ENCODE measurements at regions not wholly inside any gene's neighbourhood (a gene's known extent, or its start where the extent isn't known, plus 50 kb on each side); places are given as distances from the start of the nearest gene placed in this dataset.
"Not testable (repeated sequence)": the region's sequence is repeated elsewhere in the genome, so short reads cannot be mapped to it uniquely, and the experiment has no call there.

DNA sequence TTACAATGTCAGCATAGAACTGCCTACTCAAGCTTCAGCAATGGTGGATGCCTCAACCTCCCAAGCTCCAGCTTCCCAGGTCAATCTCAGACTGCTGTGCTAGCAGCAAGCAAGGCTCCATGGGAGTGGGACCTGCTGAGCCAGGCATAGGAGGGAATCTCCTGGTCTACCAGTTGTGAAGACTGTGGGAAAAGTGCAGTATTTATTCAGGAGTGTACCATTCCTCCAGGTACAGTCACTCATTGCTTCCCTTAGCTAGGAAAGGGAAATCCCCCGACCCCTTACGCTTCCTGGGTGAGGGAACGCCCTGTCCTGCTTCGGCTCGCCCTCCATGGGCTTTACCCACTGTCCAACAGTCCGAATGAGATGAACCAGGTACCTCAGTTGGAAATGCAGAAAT lies 130.3 kb downstream of the ADCYAP1 start:
- no peaks in the 10 kb centered on the region for H3K36me3 ChIP-seq (ENCODE audit: insufficient read depth, low read length)
- no peaks in the 10 kb centered on the region for H3K27me3 ChIP-seq (ENCODE audit: insufficient read depth, low read length)
- peaks cover 2% of the 10 kb centered on the region for H3K4me1 ChIP-seq (ENCODE audit: insufficient read depth, low read length)
- H3K4me3 ChIP-seq (ENCODE audit: low read length) = no peak overlapping the region
- H3K9me3 ChIP-seq (ENCODE audit: low read length) = no peaks in the 10 kb centered on the region
- H2AFZ ChIP-seq (ENCODE audit: low read depth, low read length) = no peak overlapping the region

GRCh38 chr18:1036926-1037325 lies 132.3 kb downstream of the ADCYAP1 start:
- Histone ChIP-seq H3K4me3 (ENCODE audit: low read length) (no peak overlapping the region), H3K27me3 (ENCODE audit: insufficient read depth, low read length) (no peaks in the 10 kb centered on the region), H3K36me3 (ENCODE audit: insufficient read depth, low read length) (no peaks in the 10 kb centered on the region), H3K9me3 (ENCODE audit: low read length) (no peaks in the 10 kb centered on the region), H3K4me1 (ENCODE audit: insufficient read depth, low read length) (peaks cover 2% of the 10 kb centered on the region), H2AFZ (ENCODE audit: low read depth, low read length) (no peak overlapping the region)

DNA sequence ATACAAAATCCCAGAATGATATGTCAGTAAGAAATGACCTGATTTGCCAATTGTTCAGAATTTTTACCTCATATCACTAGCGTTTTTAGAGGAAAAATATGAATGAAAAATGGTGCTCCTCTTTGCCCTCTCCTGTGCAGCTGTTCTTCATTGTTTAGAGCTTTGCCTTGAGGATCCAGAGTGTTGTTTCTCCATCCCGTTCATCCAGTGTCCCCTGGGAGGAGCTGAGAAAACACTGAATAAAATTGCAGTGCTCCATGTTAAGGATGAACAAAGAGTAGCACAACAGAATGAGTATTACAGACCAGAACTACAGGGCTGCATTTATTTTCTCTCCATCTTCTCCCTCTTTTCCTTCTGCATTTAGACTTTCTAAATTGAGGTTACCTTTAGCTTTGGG lies 133.1 kb downstream of the ADCYAP1 start:
- no peak overlapping the region for H2AFZ ChIP-seq (ENCODE audit: low read depth, low read length)
- no peaks in the 10 kb centered on the region for H3K27me3 ChIP-seq (ENCODE audit: insufficient read depth, low read length)
- H3K4me3 ChIP-seq (ENCODE audit: low read length) = no peak overlapping the region
- H3K36me3 ChIP-seq (ENCODE audit: insufficient read depth, low read length) = no peaks in the 10 kb centered on the region
- H3K4me1 ChIP-seq (ENCODE audit: insufficient read depth, low read length) = peaks cover 2% of the 10 kb centered on the region
- H3K9me3 ChIP-seq (ENCODE audit: low read length) = no peaks in the 10 kb centered on the region

DNA sequence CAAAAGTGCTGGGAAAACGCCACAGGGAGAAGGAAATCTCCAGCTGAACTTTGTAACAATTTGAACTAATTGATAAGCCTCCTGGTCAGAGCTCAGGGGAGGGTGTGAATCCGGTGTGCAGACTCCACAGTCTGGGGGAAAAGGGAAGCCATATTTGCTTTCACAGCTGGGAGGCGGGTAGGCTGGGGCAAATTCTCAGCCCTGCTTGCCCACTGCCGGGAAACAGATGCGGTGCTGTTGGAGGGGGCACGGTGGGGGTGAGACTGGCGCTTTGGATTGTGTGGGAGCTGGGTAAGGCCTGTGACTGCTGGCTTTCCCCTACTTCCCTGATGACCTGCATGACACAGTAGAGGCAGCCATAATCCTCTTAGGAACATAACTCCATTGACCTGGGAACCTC lies 134.8 kb downstream of the ADCYAP1 start:
- no peaks in the 10 kb centered on the region for H3K36me3 ChIP-seq (ENCODE audit: insufficient read depth, low read length)
- no peaks in the 10 kb centered on the region for H3K27me3 ChIP-seq (ENCODE audit: insufficient read depth, low read length)
- no peaks in the 10 kb centered on the region for H3K9me3 ChIP-seq (ENCODE audit: low read length)
- H3K4me1 ChIP-seq (ENCODE audit: insufficient read depth, low read length) = peaks cover 2% of the 10 kb centered on the region
- no peak overlapping the region for H2AFZ ChIP-seq (ENCODE audit: low read depth, low read length)
- no peak overlapping the region for H3K4me3 ChIP-seq (ENCODE audit: low read length)

DNA sequence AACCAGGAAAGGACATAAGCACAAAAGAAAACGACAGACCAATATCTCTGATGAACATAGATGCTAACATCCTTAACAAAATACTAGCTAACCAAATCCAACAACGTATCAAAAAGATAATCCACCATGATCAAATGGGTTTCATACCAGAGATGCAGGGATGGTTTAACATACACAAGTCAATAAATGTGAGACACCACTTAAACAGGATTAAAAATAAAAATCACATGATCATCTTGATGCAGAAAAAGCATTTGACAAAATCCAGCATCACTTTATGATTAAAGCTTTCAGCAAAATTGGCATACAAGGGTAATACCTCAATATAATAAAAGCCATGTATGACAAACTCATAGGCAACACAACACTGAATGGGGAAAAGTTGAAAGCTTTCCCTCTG lies 138.4 kb downstream of the ADCYAP1 start:
- H3K27me3 ChIP-seq (ENCODE audit: insufficient read depth, low read length); H3K4me1 ChIP-seq (ENCODE audit: insufficient read depth, low read length); H3K36me3 ChIP-seq (ENCODE audit: insufficient read depth, low read length); H2AFZ ChIP-seq (ENCODE audit: low read depth, low read length); H3K9me3 ChIP-seq (ENCODE audit: low read length); H3K4me3 ChIP-seq (ENCODE audit: low read length): not testable (repeated sequence)

DNA sequence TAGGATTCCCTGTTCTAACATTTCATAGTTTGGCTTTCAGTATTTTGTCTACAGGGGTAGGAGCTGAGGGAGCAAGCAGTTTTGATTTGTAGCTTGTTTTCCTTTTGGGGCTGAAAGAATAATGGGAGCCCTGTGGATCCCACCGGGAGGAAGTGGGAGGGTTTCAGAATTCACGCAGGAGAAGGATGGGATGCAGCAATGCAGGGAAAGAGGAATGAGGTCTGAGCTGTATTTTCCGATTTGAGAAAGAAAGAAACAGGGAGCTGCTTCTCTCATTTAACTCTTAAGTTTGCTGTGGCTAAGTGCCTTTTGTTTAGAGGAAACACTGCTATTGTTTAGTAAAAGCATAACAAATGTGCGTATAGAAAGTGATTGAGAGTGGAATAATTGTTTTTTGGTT lies 141.0 kb downstream of the ADCYAP1 start:
- H3K27me3 ChIP-seq (ENCODE audit: insufficient read depth, low read length) = no peaks in the 10 kb centered on the region
- no peak overlapping the region for H3K4me3 ChIP-seq (ENCODE audit: low read length)
- no peaks in the 10 kb centered on the region for H3K4me1 ChIP-seq (ENCODE audit: insufficient read depth, low read length)
- no peaks in the 10 kb centered on the region for H3K9me3 ChIP-seq (ENCODE audit: low read length)
- H2AFZ ChIP-seq (ENCODE audit: low read depth, low read length) = no peak overlapping the region
- no peaks in the 10 kb centered on the region for H3K36me3 ChIP-seq (ENCODE audit: insufficient read depth, low read length)

DNA sequence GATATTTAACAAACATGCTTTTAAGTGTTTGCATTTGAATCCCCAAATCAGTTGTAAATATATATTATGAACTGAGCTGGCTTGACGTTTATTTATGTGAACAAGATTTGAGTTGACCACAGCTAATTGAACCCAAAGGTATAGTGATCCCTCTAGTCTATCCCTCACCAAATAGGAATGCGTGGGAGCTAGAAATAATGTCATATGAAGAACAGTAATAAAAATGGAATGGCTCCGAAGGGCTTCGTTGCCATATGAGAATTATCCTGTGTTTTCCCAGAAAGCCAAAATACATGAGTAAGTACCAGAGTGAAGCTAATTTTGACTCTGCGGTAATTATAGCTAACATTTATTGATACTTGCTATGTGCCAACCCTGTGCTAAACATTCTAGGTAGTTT lies 142.7 kb downstream of the ADCYAP1 start:
- Histone ChIP-seq H3K27me3 (ENCODE audit: insufficient read depth, low read length) (no peaks in the 10 kb centered on the region), H2AFZ (ENCODE audit: low read depth, low read length) (no peak overlapping the region), H3K4me1 (ENCODE audit: insufficient read depth, low read length) (no peaks in the 10 kb centered on the region), H3K36me3 (ENCODE audit: insufficient read depth, low read length) (no peaks in the 10 kb centered on the region), H3K4me3 (ENCODE audit: low read length) (no peak overlapping the region), H3K9me3 (ENCODE audit: low read length) (no peaks in the 10 kb centered on the region)

- Histone ChIP-seq H3K4me3 (ENCODE audit: low read length) (no peak overlapping the region), H3K4me1 (ENCODE audit: insufficient read depth, low read length) (no peaks in the 10 kb centered on the region), H3K36me3 (ENCODE audit: insufficient read depth, low read length) (no peaks in the 10 kb centered on the region), H2AFZ (ENCODE audit: low read depth, low read length) (no peak overlapping the region), H3K27me3 (ENCODE audit: insufficient read depth, low read length) (no peaks in the 10 kb centered on the region), H3K9me3 (ENCODE audit: low read length) (no peaks in the 10 kb centered on the region)
Observed at GRCh38 chr18:1048032-1048431, 143.4 kb downstream of the ADCYAP1 start.

GRCh38 chr18:1049173-1049572 lies 144.5 kb downstream of the ADCYAP1 start:
- Histone ChIP-seq H3K4me3 (ENCODE audit: low read length) (no peak overlapping the region), H3K4me1 (ENCODE audit: insufficient read depth, low read length) (no peaks in the 10 kb centered on the region), H3K9me3 (ENCODE audit: low read length) (no peaks in the 10 kb centered on the region), H2AFZ (ENCODE audit: low read depth, low read length) (no peak overlapping the region), H3K36me3 (ENCODE audit: insufficient read depth, low read length) (no peaks in the 10 kb centered on the region), H3K27me3 (ENCODE audit: insufficient read depth, low read length) (no peaks in the 10 kb centered on the region)

DNA sequence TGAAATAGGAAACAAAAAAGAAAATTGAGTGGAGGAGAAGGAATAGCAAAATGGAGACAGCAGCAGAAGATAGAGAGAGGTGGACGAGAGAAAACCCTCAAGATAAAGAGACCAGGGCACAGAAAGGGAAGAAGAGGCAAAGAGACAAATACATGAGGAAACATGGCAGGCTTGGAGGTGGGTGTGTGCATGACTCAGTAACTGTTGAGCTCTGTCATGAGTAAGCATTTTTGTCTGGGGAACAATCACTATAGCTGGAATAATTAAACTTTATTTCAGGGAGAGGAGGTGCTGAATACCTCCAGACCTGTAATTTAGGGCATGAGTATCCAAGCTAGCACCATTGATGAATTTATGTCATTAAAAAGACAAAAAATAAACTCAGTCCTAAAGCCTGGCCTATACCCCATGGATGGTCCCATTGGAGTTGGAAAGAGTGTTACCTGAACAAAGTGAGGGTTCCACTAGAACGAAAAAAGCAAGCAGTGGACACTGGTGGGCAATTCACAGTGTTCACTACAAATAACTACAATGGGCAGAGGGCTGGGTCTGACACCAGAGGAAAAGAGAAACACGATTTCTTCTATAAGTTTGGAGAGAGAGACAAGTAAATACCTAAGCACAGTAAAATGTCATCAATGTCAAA lies 145.5 kb downstream of the ADCYAP1 start:
- H3K9me3 ChIP-seq (ENCODE audit: low read length) = no peaks in the 10 kb centered on the region
- H3K27me3 ChIP-seq (ENCODE audit: insufficient read depth, low read length) = no peaks in the 10 kb centered on the region
- H3K36me3 ChIP-seq (ENCODE audit: insufficient read depth, low read length) = no peaks in the 10 kb centered on the region
- no peak overlapping the region for H3K4me3 ChIP-seq (ENCODE audit: low read length)
- H2AFZ ChIP-seq (ENCODE audit: low read depth, low read length) = no peak overlapping the region
- H3K4me1 ChIP-seq (ENCODE audit: insufficient read depth, low read length) = no peaks in the 10 kb centered on the region

GRCh38 chr18:1052301-1052700 lies 147.6 kb downstream of the ADCYAP1 start:
- Histone ChIP-seq H3K4me1 (ENCODE audit: insufficient read depth, low read length) (no peaks in the 10 kb centered on the region), H3K9me3 (ENCODE audit: low read length) (no peaks in the 10 kb centered on the region), H2AFZ (ENCODE audit: low read depth, low read length) (no peak overlapping the region)

GRCh38 chr18:1053331-1054315 lies 149.0 kb downstream of the ADCYAP1 start:
- no peak overlapping the region for H3K4me3 ChIP-seq (ENCODE audit: low read length)
- no peaks in the 10 kb centered on the region for H3K36me3 ChIP-seq (ENCODE audit: insufficient read depth, low read length)
- no peak overlapping the region for H2AFZ ChIP-seq (ENCODE audit: low read depth, low read length)
- H3K27me3 ChIP-seq (ENCODE audit: insufficient read depth, low read length) = no peaks in the 10 kb centered on the region
- no peaks in the 10 kb centered on the region for H3K9me3 ChIP-seq (ENCODE audit: low read length)
- H3K4me1 ChIP-seq (ENCODE audit: insufficient read depth, low read length) = no peaks in the 10 kb centered on the region

More at GRCh38 chr18:1052301-1052700, 147.6 kb downstream of the ADCYAP1 start:
- Histone ChIP-seq H3K36me3 (ENCODE audit: insufficient read depth, low read length) (no peaks in the 10 kb centered on the region), H3K4me3 (ENCODE audit: low read length) (no peak overlapping the region), H3K27me3 (ENCODE audit: insufficient read depth, low read length) (no peaks in the 10 kb centered on the region)

DNA sequence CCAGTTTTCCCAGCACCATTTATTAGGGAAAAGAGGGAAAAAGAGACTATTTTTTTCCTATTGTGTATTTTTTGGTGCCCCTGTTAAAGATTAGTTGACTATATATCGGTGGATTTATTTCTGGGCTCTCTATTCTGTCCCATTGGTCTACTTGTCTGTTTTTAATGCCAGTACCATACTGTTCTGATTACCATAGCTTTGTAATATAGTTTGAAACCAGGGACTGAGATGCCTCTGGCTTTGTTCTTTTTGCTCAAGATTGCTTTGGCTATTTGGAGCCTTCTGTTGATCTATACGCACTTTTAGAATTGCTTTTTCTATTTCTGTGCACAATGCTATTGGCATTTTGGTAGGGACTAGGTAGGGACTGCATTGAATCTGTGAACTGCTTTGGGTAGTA lies 151.7 kb downstream of the ADCYAP1 start:
- Histone ChIP-seq H3K9me3 (ENCODE audit: low read length) (no peaks in the 10 kb centered on the region), H2AFZ (ENCODE audit: low read depth, low read length) (no peak overlapping the region), H3K36me3 (ENCODE audit: insufficient read depth, low read length) (no peaks in the 10 kb centered on the region), H3K4me3 (ENCODE audit: low read length) (no peak overlapping the region), H3K27me3 (ENCODE audit: insufficient read depth, low read length) (no peaks in the 10 kb centered on the region), H3K4me1 (ENCODE audit: insufficient read depth, low read length) (no peaks in the 10 kb centered on the region)
